Duodenal mucosa (tissue), 2 donors: ENCODE measurements at regions not wholly inside any gene's neighbourhood (a gene's known extent, or its start where the extent isn't known, plus 50 kb on each side); places are given as distances from the start of the nearest gene placed in this dataset.

Source experiments
- H3K27ac ChIP-seq: one replicate; pipeline ENCODE4 v1.7.0; 2013; ENCODE audit warnings: low read depth, low read length
- H3K27me3 ChIP-seq, 2 donors: one replicate each; pipeline ENCODE4 v1.7.0; 2013; ENCODE audit warnings: low read length in 2 of 2, control low read depth in 1 of 2; ENCODE audit not compliant: insufficient read depth in 2 of 2, control insufficient read depth in 1 of 2
- H3K36me3 ChIP-seq, 2 donors: one replicate each; pipeline ENCODE4 v1.7.0; 2013; ENCODE audit warnings: low read length in 2 of 2, control low read depth in 1 of 2; ENCODE audit not compliant: insufficient read depth in 2 of 2, control insufficient read depth in 1 of 2
- H3K4me1 ChIP-seq, 2 donors: one replicate each; pipeline ENCODE4 v1.7.0; 2013; ENCODE audit warnings: low read length in 2 of 2, control low read depth in 1 of 2; ENCODE audit not compliant: insufficient read depth in 2 of 2, control insufficient read depth in 1 of 2
- H3K4me3 ChIP-seq, 2 donors: one replicate each; pipeline ENCODE4 v1.7.0; 2013; ENCODE audit warnings: low read length in 2 of 2, low read depth in 1 of 2
- H3K9ac ChIP-seq, 2 donors: one replicate each; pipeline ENCODE4 v1.7.0; 2013; ENCODE audit warnings: low read length in 2 of 2, low read depth in 1 of 2
- H3K9me3 ChIP-seq, 2 donors: one replicate each; pipeline ENCODE4 v1.7.0; 2013; ENCODE audit warnings: low read length in 2 of 2, control low read depth in 1 of 2; ENCODE audit not compliant: control insufficient read depth in 1 of 2

DNA sequence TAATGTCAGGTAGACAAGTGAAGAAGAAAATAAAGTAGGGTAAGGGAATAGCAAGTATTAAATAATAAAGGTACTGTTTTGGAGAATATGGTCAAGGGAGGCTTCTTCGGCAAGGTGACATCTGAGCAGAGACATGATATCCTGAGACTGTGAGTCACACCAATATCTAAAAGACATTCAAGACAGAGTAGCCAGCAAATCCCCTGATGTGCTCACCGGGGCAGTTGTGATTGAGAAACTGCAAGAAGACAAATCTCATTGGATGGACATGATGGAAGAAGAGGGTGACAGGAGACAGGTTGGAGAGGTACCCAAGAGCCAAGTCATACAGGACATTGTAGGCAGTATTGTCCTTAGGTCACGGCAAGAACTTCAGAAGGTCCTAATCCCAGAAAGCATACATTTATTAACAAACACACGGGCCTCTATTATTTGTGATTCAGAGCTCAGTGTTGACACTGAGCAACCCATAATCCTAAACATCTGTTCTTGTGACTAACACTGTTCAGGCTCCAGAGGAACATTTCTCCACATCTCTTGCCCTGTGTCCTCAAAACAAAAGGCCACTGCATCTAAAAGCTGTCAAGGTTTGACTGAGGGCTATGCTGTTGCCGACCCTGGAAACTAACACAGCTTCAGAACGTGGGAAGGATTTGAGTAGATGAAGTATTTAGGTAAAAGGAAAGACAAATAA, 258.7 kb upstream of the CLINT1 start:
- Histone ChIP-seq H3K4me3 (no peak overlapping the region), H3K4me1 (no peaks in the 10 kb centered on the region), H3K27me3 (peaks cover 0 to 2% of the 10 kb centered on the region in 2 donors), H3K9ac (no peak overlapping the region), H3K36me3 (no peaks in the 10 kb centered on the region), H3K9me3 (no peaks in the 10 kb centered on the region), H3K27ac (no peak overlapping the region)

DNA sequence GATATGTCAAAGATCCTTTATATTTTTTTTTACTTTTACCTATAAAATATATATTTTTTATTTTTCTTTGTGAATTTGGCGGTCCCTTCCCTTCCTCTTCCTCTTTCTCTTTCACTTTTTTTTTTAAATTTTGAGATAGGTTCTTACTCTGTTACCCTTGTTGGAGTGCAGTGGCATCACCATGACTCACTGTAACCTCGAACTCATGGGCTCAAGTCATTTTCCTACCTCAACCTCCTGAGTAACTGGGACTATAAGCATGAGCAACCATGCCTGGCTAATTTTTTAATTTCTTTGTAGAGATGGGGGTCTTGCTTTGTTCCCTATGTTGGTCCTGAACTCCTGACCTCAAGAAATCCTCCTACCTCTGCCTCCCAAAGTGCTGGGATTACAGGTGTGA, 258.0 kb upstream of the CLINT1 start:
- no peaks in the 10 kb centered on the region for H3K4me1 ChIP-seq
- H3K4me3 ChIP-seq, result no peak overlapping the region
- no peaks in the 10 kb centered on the region for H3K9me3 ChIP-seq
- no peak overlapping the region for H3K27ac ChIP-seq
- H3K27me3 ChIP-seq, result peaks cover 0 to 2% of the 10 kb centered on the region in 2 donors
- no peaks in the 10 kb centered on the region for H3K36me3 ChIP-seq
- no peak overlapping the region for H3K9ac ChIP-seq

DNA sequence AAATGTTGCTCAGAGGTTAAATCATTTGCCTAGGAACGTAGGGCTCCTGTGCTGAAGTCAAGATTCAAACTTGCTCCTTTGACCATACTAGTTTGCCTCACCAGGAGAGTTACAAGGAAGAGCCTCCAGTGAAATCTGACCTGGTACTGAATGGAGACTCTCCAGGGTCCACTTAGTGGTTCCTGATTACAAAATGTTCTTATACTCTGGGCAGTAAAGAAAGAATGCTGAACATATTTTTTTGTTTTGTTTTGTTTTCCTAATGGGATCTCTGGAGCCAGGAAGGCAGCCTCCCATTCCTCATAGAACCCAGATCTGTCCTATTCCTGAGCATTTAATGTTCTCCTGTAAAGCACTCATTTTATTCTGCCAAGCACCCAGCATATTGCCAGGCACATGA, 256.5 kb upstream of the CLINT1 start:
- H3K36me3 ChIP-seq, result no peaks in the 10 kb centered on the region
- no peaks in the 10 kb centered on the region for H3K4me1 ChIP-seq
- H3K27me3 ChIP-seq, result peaks cover 0 to 2% of the 10 kb centered on the region in 2 donors
- no peak overlapping the region for H3K27ac ChIP-seq
- no peak overlapping the region for H3K4me3 ChIP-seq
- H3K9ac ChIP-seq, result no peak overlapping the region
- H3K9me3 ChIP-seq, result no peaks in the 10 kb centered on the region

DNA sequence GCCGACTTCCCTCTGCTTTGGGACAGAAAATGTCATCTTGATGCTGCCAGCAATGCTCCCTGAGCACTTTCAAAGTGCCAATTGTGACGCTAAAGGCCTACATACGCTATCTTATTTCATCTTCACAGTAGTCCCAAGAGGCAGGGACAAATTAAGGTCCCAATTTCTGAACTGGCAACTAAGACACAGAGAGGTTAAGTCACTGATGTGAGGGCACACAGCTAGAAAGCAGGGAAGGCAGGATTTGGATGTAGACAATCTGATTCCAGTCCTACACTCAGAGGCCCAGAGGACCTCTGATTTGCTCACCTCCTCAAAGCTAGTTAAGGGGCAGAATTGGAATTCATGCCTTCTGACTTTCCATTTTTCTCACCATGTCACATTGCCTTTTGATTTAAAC, 249.2 kb upstream of the CLINT1 start:
- no peak overlapping the region for H3K9ac ChIP-seq
- H3K27ac ChIP-seq, result no peak overlapping the region
- no peaks in the 10 kb centered on the region for H3K9me3 ChIP-seq
- H3K36me3 ChIP-seq, result no peaks in the 10 kb centered on the region
- H3K27me3 ChIP-seq, result no peaks in the 10 kb centered on the region
- H3K4me1 ChIP-seq, result no peaks in the 10 kb centered on the region
- H3K4me3 ChIP-seq, result no peak overlapping the region

DNA sequence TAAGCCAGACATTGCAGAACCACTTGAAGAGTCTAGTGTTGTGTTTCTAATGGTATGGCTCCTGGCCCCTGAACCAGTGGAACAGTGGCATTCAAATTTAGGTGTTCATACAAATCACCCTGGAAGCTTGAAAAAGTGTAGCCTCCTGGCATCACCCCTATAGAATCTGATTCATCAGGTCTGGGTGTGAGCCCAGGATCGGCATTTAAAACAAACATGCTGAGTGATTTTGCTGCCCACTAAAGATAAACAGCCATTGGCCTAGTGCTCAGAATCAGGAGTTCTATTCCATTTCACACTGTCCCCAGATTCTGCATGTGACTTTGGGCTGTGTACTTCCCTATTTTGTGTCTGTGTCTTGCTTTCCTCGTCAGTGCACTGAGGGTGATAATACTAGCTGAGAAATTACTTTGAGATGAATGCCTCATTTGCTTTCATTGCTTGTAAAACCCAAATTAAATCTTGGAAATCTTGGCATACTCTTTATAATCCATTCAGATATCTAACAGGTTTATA, 241.5 kb upstream of the CLINT1 start:
- no peak overlapping the region for H3K4me3 ChIP-seq
- H3K9me3 ChIP-seq, result no peaks in the 10 kb centered on the region
- H3K27ac ChIP-seq, result no peak overlapping the region
- no peaks in the 10 kb centered on the region for H3K36me3 ChIP-seq
- H3K27me3 ChIP-seq, result no peaks in the 10 kb centered on the region
- H3K4me1 ChIP-seq, result no peaks in the 10 kb centered on the region
- H3K9ac ChIP-seq, result no peak overlapping the region

DNA sequence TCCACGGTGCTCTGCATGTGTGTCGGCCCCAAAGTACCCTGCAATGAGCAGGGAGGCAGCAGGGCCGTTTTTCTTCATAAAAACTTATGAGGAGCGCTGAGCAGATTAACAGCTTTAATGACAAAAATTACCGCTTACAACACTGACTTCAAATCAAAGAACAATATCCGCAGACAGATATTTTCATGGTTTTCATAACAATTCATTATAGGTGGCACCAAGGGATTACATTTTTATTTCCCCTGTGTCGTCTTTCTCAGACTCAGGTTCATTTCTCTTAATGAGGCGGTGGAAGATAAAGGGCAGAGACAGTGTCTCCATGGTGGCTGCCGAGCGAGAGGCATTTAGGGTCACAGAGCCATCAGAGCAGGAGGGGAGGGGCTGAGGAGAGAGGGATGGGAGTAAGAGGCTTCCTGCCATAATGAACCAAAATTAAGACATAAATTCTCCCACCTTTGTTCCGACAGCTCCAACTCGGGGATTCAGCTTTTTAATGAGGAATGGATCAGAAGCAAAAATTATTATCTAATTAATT, 240.7 kb upstream of the CLINT1 start:
- no peaks in the 10 kb centered on the region for H3K4me1 ChIP-seq
- H3K27ac ChIP-seq, result no peak overlapping the region
- no peak overlapping the region for H3K9ac ChIP-seq
- no peaks in the 10 kb centered on the region for H3K36me3 ChIP-seq
- H3K4me3 ChIP-seq, result no peak overlapping the region
- H3K27me3 ChIP-seq, result no peaks in the 10 kb centered on the region
- no peaks in the 10 kb centered on the region for H3K9me3 ChIP-seq

DNA sequence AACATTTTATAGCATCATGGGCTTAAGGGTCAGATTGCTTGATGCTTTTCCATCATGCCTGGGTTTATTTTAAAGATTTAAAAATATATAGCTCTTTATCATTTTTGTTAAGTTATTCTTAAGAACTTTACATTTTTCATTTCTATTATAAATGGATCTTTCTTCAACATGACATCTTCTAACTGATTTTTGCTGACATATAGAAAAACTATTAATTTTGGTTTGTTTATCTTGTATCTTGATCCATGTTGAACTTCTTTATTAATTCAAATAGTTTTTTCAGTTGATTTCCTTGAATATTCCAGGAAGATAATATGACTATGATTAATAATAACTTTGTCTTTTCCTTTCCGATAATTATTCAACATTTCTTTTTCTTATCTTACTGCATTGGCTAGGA, 237.9 kb upstream of the CLINT1 start:
- no peak overlapping the region for H3K4me3 ChIP-seq

DNA sequence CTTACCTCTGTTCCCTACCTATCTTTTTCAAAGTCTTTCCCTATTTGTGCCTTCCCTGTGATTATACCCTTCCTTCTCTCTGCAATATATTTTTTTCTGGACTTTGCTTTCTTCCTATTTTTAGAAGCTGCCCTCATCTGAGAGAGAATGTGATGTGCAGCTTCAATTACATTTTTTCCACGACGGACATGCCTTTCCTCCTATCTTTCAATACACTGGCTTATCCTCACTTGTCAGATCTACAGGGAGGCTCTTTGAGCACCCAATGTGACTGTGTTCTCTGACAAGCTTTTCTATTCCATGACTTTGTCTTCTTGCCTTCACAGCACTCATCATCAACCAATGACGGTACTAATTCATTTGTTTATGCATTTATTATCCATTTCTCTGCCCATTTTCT, 227.9 kb upstream of the CLINT1 start:
- Histone ChIP-seq H3K36me3 (no peaks in the 10 kb centered on the region), H3K9me3 (no peaks in the 10 kb centered on the region), H3K4me1 (no peaks in the 10 kb centered on the region), H3K27ac (no peak overlapping the region), H3K4me3 (no peak overlapping the region), H3K9ac (no peak overlapping the region), H3K27me3 (no peaks in the 10 kb centered on the region)

More for the DNA sequence above, 237.9 kb upstream of the CLINT1 start:
- H3K9me3 ChIP-seq, result no peaks in the 10 kb centered on the region
- no peak overlapping the region for H3K27ac ChIP-seq
- H3K36me3 ChIP-seq, result no peaks in the 10 kb centered on the region
- H3K4me1 ChIP-seq, result no peaks in the 10 kb centered on the region
- no peak overlapping the region for H3K9ac ChIP-seq
- no peaks in the 10 kb centered on the region for H3K27me3 ChIP-seq

DNA sequence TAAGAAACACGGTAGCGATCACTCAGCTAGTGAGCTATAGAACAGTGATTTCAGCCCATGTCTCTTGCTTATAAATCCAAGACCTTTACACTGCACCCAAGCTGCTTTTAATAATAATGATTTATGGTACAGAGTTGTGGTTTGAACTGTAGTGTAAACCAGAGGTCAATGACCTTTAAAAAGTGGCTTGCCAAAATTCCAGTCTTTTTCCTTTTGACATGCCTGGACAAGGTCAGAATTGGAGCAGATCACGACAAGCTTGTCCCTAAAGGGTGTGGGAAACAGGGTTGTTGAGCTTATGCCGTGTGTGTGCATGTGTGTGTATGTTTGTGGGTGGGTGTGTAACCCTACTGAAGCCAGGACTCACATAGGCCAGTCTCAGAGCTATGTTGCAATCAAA, 225.3 kb upstream of the CLINT1 start:
- H3K9ac ChIP-seq, result no peak overlapping the region
- no peaks in the 10 kb centered on the region for H3K27me3 ChIP-seq
- no peak overlapping the region for H3K27ac ChIP-seq
- no peaks in the 10 kb centered on the region for H3K4me1 ChIP-seq
- no peaks in the 10 kb centered on the region for H3K9me3 ChIP-seq
- H3K4me3 ChIP-seq, result no peak overlapping the region
- no peaks in the 10 kb centered on the region for H3K36me3 ChIP-seq

DNA sequence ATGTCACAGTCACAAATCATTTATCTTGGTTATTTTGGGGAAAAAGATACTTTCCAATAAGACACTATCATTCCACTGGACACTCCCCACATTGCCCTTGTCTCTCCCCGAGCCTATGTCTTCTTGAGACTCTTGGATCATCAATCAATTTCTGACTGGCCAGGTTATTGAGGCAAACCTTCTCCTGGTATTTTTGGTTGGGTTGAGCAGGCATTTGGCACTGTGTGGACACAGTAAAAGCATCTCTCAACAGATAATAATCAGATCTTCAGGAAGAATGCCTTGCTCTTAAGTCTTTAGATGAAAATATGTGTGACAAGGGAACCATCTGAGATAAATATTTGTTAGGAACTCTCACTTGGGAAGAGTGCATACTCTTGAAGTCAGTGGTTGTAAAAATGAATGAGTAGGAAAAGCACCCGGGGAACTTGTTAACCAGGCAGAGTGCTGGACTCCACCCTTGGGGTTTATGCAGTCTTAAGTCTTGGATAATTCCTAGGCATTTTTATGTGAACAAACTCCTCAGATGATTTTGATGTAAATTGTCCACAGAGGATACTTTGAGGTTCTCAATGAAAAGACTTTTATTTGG, 223.8 kb upstream of the CLINT1 start:
- Histone ChIP-seq H3K4me3 (no peak overlapping the region), H3K4me1 (no peaks in the 10 kb centered on the region), H3K9me3 (no peaks in the 10 kb centered on the region), H3K27ac (no peak overlapping the region), H3K27me3 (peaks cover 0 to 3% of the 10 kb centered on the region in 2 donors), H3K9ac (no peak overlapping the region), H3K36me3 (no peaks in the 10 kb centered on the region)
